Uterus (tissue), 2 donors: ENCODE measurements at regions not wholly inside any gene's neighbourhood (a gene's known extent, or its start where the extent isn't known, plus 50 kb on each side); places are given as distances from the start of the nearest gene placed in this dataset.

ENCODE experiments used
- POLR2A ChIP-seq, 2 donors: fragments of 450-650 bp; IDR thresholded peaks; one replicate each; pipeline ENCODE4 v1.6.1; 2016; ENCODE audit warnings: antibody characterized with exemption in 2 of 2, mild to moderate bottlenecking in 1 of 2, moderate library complexity in 1 of 2
- TF ChIP-seq, protein P1 (sequence below), 4 experiments: fragments of 200-600 bp in 2 of 4; fragments of 450-650 bp in 2 of 4; sonication (generic) in 2 of 4; IDR thresholded peaks; one replicate each; pipeline ENCODE4 v1.5.1; 2016 to 2019; ENCODE audit warnings: antibody characterized with exemption in 4 of 4, mild to moderate bottlenecking in 2 of 4, moderate library complexity in 1 of 4

GRCh38 chr4:74628852-74629620 is 165.3 kb downstream of the BTC start:
- TF ChIP-seq, protein P1, sequence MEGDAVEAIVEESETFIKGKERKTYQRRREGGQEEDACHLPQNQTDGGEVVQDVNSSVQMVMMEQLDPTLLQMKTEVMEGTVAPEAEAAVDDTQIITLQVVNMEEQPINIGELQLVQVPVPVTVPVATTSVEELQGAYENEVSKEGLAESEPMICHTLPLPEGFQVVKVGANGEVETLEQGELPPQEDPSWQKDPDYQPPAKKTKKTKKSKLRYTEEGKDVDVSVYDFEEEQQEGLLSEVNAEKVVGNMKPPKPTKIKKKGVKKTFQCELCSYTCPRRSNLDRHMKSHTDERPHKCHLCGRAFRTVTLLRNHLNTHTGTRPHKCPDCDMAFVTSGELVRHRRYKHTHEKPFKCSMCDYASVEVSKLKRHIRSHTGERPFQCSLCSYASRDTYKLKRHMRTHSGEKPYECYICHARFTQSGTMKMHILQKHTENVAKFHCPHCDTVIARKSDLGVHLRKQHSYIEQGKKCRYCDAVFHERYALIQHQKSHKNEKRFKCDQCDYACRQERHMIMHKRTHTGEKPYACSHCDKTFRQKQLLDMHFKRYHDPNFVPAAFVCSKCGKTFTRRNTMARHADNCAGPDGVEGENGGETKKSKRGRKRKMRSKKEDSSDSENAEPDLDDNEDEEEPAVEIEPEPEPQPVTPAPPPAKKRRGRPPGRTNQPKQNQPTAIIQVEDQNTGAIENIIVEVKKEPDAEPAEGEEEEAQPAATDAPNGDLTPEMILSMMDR (IDR thresholded peaks at IDR 0.05): no peak
- TF ChIP-seq POLR2A (IDR thresholded peaks at IDR 0.05): no peak
